HK-2 (cell line): ENCODE measurements at regions not wholly inside any gene's neighbourhood (a gene's known extent, or its start where the extent isn't known, plus 50 kb on each side); places are given as distances from the start of the nearest gene placed in this dataset.

Source experiments
- DNase-seq: peaks from one replicate; pipeline ENCODE4 v3.0.0-alpha.2; 2018; ENCODE audit not compliant: unreplicated experiment

- no peak for DNase-seq
Measured at GRCh38 chr4:152021788-152022438, 261.1 kb upstream of the GATB start.

DNA sequence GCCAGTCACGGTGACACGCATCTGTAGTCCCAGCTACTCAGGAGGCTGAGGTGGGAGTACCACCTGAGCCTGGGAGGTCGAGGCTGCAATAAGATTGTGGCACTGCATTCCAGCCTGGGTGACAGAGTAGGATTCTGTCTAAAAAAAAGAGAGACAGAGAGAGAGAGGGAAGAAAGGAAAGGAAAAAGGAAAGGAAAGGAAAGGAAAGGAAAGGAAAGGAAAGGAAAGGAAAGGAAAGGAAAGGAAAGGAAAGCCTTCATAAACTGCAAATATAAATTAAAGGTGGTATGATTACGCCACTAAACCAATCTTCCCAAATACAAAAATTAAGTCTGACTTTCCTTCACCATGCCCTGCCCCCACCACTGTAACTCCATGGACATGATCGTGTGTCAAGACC lies 259.3 kb upstream of the GATB start:
- DNase-seq: no peak

GRCh38 chr4:152016303-152016620 lies 255.5 kb upstream of the GATB start:
- DNase-seq: no peak

GRCh38 chr4:152015597-152016302 lies 254.9 kb upstream of the GATB start:
- no peak for DNase-seq

DNA sequence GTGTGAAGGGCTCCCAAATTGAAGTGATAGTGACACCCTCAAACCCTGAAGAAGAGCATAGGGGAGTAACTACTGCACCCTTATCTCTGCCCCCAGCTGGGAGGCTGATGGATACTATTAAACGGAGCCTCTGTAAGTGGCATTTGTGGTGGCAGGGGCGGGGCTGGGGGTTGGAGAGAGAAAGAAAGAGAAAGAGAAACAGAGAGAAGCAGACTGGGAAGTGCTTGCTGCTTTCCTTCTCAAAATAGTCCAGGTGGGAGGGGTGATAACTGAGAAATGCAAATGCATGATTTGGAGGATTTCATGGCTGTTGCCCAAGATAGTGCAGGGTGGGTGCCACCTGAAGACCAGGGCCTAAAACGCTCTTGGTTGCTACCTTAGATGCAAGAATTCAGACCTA lies 253.5 kb upstream of the GATB start:
- DNase-seq: no peak

DNA sequence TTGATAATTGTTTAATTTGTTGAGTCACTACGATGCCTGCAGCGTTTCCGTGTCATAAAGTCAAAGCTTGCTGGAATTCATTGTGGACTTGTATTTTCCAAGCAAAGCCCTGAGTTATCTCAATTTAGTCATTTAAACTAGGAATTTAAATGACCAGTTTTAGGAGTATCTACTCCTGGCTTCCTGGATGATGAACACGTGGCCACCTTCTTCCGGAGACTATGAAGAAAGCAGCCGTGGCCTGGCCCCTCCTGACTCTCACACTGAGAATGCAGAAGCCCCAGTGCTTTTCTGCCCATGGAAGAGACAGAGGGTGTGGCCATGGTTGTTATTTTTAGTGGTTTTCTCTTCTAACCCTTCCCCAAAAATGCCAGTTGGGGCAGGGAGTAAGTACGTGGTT lies 250.7 kb upstream of the GATB start:
- no peak for DNase-seq

DNA sequence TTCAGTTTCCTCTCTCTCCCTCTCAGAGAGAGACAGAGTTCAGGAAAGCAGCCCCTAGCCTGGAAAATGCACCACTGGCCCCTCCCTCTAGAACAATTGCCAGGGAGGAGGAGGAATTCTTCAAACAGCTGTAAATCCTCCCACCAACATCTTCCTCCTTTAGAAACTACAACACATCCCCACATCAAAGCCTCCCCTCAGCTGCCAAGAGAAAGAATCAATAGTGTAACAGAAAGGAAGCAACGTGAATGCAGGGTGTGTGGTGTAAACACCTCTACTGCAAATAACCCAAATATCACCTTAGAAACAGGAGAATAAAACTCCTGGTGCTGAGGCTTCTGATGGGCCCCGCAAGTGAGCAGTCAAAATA lies 249.9 kb upstream of the GATB start:
- no peak for DNase-seq

DNA sequence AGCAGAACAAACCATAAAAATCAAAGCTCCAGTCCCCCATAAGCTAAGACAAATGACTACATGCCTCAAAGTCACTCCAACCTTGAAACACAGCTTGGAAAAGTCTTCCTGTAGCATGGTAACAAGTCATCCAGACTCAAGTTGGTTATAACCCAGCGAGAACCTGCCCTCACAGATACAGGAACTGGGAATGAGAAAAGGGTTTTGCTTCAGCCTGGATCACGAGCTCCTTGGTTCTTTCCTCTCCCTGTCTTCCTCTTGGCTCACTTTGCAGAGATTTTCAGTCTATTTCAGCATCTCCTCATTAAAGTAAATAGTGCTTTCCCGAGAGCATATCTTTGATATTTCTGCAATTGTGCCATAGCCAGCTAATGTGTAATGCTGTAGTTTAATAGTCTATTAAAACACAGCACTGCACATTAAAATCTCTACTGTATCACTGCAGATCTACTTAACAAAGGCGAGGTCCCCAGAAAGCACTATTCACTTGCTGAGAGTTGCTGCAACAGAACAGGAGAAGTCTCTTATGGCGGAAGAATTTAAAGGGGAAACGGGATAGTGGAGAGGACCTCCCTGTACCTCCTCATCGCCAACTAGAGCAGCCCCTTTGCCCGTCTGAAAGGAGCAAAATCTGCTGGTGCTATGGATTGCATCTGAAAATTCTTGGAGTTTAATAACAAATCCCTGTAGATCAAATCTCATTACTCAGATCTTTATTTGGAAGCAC lies 249.3 kb upstream of the GATB start:
- no peak for DNase-seq

DNA sequence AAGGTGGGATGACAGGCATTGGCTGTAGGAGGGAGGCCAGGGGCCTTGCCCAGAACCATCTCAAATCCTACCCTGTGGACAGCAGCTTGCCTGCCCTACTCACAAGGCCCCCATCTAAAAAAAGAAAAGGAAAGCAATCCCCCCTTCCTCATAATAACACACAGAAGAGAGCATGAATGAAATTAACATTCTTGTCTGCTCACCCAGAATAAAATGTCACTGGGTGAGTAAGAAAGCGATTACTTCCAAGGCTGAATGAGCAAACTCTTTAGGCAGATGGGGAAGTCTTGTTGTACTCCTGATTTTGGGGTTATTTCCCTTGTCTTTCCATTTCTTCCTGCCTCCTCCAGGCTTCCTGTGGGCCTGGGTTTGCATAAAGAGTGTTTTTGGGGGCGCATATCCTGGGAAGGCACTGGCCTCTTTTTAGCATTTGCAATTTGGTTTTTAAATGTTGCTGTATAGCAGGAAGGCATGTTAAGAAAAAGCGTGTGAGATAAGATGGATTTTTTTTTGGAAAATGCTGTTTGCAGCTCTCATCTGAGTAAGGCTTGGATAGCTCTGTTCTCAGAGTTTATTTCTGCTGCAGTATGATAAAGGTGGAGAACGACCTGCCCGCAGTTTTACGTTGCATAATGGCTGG lies 248.3 kb upstream of the GATB start:
- no peak for DNase-seq

- no peak for DNase-seq
Measured at GRCh38 chr4:152007111-152007510, 246.3 kb upstream of the GATB start.

GRCh38 chr4:152004801-152005200 lies 244.0 kb upstream of the GATB start:
- no peak for DNase-seq

- DNase-seq: no peak
Measured at GRCh38 chr4:152000518-152000917, 239.7 kb upstream of the GATB start.

DNA sequence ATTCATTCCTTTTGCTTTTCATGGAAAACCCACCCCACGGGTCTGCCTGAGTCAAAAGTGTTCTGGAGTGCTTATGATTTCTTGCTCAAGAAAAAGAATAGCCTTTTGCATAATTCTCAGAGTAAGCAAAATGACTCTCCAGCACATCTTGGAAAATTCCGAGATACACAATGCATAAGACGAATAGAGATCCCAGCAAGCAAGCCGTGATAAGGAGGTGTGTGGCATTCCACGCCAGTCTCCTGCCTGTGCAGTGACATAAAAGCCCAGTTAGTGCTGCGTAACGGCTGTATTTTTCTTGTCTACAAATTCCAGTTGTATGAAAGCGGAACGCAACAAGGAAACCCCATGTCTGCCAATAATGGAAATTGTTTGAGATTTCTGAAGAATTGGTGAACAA lies 237.9 kb upstream of the GATB start:
- DNase-seq: no peak

DNA sequence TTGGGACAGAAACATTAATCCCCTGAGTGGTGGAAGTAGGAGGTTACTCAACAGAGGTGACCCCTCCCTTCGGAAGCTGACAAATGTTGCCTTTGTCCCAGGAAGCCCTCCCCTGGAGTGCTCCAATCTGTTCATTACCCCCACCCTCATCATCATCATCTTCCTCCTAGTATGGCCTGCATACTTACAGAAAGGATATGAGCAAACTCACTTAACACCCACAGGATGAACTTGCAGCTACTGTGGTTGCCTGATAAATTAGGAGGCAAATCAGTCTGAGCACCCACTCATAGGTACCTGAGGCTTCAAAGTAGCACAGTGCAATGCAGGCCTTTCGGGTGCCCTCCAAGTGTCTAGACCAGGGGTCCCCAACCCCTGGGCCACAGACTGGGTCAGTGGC lies 236.7 kb upstream of the GATB start:
- DNase-seq: no peak

- DNase-seq: no peak
Measured at GRCh38 chr4:151994429-151994828, 233.6 kb upstream of the GATB start.

- DNase-seq: no peak
Measured at GRCh38 chr4:151993521-151993920, 232.7 kb upstream of the GATB start.

DNA sequence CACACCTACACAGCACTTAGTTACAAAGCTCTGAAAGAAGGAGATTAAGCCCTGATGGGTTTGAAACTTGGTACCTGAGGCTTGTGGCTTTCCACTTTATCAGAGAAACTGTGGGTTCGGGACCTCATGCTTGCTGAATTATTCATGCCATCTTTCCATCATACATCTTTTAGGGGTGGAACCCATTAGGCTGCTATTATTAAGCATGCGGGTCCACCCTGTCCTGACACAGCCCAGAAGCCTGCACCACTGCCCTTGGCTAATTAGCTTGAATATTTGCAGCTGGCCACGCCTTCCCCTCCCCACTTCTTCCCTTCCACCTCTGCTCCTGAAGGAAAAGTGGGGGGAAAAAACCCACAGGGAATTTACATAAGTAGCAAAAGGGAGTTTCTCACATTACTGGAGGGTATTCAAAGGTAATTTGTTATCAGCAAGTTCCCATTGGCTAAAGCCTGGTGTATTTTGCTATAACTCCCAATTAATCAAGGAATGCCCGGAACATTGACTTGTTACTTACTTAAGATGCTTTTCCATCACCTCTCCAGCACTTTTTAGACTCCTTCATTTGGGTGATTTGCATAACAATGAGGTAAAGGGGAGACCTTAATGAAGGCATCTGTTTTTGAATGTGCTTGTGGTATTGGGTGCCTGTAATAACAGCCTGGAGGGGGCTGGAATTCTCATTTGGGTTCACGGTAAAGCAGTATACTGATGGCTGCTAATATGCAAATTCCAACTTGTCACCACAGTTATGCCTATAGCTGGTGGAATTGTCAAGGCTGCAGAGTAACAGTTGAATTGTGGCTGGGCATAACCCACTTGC lies 231.7 kb upstream of the GATB start:
- no peak for DNase-seq

- no peak for DNase-seq
Measured at GRCh38 chr4:151991884-151992167, 231.0 kb upstream of the GATB start.

- no peak for DNase-seq
Measured at GRCh38 chr4:151991001-151991883, 230.4 kb upstream of the GATB start.

DNA sequence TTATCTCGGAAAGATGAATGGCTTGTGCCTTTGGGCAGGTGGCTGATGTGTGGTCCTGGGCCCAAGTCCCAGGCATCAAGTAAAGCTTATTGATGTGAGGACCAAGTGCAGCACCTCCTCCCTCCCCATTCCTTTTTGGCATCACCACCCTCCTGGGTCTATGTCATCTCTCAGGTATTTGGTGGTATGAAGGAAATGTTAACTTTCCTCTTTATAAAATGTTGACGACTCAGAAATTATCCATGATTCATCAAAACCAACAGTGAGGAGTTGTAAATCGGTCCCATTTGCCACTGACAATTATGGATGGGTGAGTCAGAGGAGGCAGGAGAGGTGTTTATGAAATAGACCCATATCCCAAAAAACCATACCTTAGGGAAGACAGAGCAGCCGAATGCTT lies 229.4 kb upstream of the GATB start:
- no peak for DNase-seq

- DNase-seq: no peak
Measured at GRCh38 chr4:151988591-151988990, 227.8 kb upstream of the GATB start.
